HG02610 (cell line): ENCODE measurements at regions not wholly inside any gene's neighbourhood (a gene's known extent, or its start where the extent isn't known, plus 50 kb on each side); places are given as distances from the start of the nearest gene placed in this dataset.
"Not testable (repeated sequence)": the region's sequence is repeated elsewhere in the genome, so short reads cannot be mapped to it uniquely, and the experiment has no call there.

Experiments
- ATAC-seq: cut with Tn5 transposase; IDR thresholded peaks from one replicate; pipeline ENCODE4 v1.9.1; 2021; ENCODE audit warnings: mild to moderate bottlenecking, moderate library complexity; ENCODE audit not compliant: unreplicated experiment

DNA sequence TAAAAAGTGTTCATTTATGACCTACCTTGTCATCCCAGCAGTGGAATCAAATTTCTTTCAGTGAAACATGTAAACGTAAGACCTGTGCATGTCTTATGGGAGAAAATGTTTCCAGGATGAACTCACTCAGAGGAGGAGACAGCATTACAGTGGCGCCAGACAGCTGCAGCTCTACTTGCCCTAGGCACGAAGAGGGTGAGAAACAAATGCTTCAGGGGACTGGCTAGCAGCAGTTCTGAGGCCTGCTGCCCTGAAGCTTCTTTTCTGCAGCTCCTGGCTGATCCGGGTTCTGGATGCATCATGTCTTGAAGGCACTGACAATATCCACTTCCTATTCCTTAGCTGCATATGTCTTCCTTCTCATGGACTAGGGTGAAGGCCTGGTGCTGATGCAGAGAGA lies 120.2 kb downstream of the QRSL1 start:
- no peak for ATAC-seq

DNA sequence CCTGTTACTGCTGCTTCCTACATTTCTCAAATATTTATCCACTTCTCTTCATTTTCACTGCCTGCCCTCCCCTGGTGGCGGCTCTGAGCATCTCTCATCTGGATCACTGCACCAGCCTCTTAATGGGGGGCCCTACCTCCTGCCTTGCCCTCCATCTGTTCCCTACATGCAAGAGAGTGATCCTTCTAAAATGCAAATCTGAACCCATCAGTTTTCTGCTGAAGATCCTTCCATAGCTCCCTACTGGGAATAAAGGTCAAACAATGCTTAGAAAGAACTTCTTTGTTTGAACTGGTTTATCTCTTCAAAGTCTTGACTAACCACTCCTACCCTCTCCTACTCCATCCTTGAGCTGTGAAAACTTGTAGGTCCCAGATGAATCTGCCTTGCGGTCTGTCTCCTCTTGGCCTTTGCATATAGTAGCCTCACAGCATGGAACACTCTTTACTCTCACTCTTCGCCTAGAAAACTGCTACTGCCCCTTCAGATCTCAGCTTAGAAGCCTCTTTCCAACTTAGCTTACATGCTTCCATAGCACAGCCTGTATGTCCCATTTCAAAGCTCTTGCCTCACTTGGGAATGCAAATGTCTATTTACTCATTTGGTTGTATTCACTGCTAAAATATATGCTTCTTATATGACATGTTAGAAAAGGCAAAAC lies 119.3 kb downstream of the QRSL1 start:
- ATAC-seq, result no peak

DNA sequence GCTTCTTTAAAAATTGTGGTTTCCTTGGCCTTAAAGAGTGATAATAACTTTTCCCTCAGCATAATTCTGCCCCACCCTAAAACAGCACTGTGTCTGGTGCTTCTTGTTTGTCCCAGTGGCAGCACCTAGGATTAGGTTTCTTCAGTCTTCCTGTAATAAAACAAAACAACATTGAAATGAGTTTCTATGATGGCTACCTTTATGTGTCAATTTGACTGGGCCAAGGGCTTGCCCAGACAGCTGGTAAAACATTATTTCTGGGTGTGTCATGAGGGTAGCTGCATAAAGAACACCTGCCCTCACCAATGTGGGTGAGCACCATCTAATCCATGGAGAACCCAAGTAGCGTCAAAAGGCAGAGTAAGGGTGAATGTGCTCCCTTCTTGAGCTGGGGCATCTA lies 117.8 kb downstream of the QRSL1 start:
- no peak for ATAC-seq

DNA sequence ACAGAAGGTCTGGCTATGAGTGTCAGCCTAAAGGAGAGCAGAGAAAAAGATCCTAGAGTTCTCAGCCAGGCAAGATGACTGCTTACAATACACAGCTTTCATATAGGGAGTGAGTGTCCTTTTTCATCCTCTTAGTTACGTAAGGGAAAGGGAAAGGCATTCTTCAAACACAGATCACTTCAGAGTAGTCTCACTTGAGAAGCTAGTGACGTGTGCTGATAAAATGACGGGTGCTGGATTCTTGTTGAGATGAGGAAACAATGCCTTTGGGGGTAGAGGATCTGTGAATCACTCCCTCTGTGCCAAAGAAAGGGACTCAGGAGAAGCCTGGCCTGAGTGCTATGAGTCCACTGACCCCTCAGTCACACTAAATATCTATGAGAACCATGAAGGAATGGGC lies 117.3 kb downstream of the QRSL1 start:
- ATAC-seq, result no peak

DNA sequence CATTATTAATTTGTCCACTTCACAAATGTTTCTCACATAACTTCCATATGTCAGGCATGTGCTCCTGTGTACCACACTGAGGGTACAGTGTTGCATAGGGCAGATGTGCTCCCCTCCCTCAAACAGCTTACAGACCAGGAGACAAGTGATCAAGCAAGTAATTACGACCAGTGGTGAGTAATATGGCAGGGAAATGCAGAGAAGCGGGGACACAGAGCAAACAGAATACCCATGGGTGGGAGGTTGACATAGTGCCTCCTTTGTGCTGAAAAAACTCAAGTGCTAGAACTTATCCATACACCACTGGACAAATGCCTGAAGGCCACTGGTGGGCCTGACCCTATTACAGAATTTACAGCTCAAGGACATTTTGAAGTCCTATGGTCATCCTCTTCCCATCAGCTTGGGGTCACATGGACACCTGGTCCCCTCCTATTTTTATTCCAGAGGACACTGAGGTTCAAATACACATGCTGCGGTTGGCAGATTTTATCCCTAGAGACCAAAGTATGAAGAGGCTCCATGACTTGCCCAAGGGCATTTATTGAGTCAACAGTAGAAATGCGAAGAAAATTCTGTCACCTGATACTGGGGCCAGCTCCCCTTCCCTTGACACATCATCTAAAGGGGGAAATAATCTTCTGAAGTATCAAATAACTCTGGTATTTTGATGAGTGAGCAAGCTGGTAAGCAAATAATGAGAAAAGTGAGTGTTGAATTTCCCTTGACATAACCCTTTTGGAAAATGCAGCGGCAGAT lies 116.6 kb downstream of the QRSL1 start:
- no peak for ATAC-seq

DNA sequence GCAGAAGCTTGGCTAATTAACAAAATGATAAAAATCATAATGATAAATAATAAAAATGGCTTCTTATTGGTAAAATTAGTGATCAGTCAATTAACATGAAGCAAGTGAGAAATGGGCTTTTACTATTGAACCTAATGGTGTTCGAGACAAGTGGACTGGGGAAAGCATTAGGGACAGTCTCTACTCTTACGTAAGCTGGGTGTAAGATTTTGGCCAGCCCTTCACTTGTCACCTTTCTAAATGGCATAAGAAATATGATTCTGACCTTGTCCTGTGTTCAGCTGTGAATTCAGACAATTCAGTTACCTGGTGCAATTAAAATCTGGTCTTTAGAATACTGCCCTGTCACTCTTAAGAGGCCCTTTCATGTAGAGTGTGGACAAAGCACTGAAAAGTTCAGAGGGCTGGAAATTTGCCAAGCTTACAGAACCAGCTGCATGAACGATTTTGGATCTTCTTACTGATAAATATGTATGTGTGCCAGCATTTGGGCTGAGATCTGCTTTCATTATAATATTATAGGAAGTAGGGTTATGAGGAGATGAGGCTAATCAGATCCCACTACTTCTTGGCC lies 115.9 kb downstream of the QRSL1 start:
- ATAC-seq, result no peak

DNA sequence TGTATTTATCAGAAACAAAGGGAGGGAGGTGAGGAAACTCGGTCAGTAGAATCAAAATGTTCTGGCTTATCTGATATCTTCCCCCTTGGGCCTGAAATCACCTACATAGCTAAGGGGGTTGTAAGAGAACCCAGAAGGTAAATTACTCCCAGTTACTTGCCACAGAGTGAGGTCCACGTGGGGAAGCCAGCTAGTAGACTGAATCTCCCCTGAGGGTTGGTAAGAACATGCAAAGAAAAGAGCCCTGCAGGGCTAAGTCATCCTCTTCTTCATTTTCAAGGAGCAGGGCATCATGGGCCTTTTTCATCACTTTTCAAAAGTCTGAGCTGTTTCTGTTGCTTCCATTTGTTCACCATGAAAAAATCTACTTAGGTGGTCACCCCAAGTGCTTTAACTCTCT lies 115.4 kb downstream of the QRSL1 start:
- ATAC-seq, result no peak

DNA sequence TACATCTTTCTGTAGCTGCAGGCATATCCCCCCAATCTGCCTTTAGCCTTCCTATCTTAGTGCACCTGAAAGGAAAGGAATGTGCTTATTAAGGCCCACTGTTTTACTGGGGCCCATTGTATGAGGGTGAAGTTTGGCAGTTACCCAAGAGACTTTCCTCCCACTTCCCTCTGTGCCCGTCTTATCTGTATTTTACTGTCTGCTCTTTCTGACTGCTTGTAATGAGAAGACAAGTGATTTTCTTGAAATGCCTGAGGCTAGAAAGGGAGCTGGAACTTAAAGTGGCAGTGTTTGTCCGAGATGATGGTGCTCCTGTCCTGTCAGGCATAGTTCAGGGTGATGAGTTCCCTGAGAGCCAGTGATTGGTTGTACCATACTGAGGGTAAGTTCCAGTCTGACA lies 114.7 kb downstream of the QRSL1 start:
- not testable (repeated sequence) for ATAC-seq

DNA sequence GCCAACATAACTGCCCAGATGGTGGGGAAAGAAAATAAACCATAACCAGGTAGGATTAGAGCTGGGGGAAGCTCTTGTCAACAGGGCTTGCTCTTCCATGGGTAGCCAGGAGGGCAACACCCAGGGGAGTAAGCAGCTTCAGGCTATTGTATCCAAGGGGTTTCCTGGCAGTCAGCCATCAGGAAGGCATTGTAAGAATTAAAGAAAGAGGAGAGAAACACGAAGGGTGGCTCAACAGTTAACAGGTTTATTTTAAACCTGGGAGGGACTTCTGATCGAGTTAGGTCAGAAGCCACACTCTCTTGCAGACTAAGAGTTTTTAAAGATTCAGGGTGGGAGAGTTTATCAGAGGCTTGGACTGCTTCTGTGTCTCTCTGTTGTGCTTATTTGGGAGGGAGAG lies 114.2 kb downstream of the QRSL1 start:
- no peak for ATAC-seq

DNA sequence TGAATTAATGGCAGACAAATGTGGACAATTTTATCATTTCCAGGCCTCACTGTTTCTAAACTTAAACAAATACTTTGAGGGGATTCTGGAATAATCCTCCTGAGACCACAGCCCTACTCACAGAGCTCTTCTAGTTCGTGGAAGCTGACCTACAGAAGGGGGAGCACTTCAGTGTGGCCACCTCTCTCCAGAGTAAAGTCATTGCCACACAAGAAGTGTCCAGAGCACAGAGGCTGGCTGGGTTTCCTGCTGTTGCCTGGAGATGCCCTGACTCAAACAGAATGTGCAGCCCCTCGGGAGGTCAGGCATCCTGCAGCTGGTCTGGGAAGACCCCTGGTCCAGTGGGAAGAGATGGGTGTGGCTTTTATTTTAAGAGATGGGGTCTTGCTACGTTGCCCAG lies 110.9 kb downstream of the QRSL1 start:
- no peak for ATAC-seq

DNA sequence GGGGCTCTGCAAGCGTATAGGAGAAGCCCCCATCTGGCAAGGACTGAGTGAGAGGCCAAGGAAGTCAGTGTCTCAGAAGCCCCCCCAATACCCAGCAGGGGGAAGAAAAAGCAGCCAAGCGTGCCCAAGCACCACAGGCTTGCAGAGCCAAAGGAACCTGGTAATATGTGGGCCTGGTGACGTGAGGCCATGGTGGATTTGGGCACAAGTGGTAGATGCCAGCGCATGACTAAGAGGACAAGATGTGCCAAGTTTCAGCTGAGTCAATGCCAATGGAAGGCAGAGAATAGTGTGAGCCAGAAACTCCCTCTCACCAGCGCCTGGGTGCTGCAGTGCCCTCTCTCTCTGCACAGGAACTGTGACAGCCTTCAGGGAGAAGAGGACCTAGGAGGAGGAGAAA lies 110.0 kb downstream of the QRSL1 start:
- ATAC-seq, result no peak

DNA sequence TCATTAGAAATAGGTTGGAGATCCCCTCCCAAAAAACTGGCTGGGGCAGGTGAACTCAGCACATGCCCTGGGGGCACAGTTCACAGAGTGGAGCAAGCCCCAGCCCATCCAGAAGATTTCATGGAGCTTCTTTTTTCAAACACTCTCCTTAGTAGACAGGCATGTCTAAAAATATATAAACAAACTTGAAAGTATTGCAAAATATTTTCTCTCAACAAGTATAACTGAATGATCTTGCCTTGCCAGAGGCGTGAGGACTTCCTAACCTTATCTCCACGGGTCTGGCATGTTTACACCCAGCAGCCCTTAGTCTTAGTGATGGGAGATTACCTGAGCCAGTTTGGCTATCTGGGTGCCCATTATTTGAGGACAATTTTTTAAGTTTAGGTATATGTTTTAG lies 107.1 kb downstream of the QRSL1 start:
- ATAC-seq, result no peak

DNA sequence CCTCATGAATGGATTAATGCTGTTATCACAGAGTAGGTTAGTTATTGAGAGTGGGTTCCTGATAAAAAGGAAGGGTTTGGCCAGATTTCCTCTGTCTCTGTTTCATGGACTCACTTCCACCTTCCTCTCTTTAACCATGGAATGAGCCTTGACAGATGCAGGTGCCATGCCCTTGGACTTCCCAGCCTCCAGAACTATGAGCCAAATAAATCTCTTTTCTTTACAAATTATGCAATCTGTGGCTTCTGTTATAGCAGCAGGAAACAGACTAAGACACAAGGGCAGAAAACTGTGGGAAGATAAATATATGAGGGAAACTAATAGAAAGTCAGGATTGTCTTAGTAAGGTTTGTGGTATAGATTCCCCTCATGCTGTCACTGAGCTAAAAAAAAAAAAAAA lies 106.5 kb downstream of the QRSL1 start:
- no peak for ATAC-seq

DNA sequence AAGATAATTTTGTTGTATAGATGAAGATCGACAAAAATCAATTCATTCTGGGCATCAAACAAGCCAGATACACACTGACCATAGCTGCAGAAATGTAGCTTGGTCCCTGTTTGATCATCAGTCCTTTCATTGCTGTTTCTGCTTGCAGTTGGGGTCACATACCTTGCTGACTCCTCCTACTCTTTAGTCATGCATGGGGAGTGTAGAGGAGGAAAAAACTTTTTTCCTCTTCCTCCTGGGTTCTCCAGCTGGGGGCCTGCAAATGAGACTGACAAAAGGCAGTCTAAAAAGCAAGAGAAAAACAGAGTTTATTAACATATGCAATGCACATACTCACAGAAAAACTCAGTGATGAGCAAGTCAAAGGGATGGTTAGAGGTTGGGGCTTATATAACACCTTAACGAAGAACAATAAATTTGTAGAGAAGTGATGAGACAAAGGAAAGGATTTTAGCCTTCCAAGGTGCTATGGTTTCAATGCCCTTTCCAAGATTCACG lies 105.8 kb downstream of the QRSL1 start:
- no peak for ATAC-seq

DNA sequence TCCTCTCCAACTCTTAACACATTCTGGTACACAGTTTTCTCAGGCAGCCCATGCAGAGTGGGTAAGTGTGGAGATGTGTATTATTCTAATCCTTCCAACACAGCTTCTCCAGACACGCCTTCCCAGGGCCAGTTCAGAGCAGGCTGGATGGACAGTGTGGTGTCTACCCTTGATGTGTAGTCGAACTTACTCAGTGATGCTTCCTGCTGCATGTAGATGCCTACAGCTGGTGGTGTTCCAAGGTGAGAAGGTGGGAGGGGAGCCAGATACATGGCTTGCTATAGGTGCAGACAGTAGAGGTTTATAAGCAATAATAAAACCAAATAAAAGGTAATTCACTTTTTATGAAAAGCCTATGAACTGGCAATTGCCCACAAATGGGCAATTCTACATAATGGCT lies 104.0 kb downstream of the QRSL1 start:
- ATAC-seq, result no peak

DNA sequence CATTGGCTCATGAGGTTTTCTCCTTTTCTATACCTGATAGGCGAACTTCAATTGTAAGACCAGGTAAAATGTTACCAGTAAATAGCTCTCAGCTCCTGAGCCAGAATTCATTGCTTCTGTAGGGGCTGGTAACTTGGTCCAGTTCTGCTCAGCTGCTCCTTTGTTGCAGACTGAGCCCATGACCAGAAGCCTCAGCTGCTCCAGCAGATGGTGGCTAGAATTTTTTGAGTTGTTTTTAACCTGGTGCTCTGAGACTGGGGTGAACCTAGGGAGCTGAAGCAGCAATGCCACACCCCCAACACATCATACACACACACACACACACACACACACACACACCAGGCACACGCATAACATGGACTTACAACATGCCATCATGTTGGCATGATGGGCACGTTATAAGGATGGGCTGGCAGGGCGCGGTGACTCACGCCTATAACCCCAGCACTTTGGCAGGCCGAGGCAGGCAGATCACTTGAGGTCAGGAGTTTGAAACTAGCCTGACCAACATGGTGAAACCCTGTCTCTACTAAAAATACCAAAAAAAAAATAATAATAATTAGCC lies 103.1 kb downstream of the QRSL1 start:
- no peak for ATAC-seq

DNA sequence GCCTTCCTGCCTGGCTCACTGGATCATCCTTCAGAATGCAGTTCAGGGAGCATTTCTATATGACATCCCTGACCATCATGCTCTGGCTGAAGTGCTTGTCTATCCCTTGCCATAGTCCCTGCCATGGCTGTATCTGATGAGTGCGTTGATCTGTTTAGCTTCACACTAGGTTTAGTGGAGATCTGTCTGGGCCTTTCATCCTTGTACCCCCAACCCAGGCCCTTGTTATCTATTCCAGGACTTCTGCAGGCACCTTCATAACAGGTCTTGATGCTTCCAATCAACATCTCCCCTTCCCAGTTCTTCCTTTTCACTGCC lies 102.4 kb downstream of the QRSL1 start:
- ATAC-seq, result no peak

DNA sequence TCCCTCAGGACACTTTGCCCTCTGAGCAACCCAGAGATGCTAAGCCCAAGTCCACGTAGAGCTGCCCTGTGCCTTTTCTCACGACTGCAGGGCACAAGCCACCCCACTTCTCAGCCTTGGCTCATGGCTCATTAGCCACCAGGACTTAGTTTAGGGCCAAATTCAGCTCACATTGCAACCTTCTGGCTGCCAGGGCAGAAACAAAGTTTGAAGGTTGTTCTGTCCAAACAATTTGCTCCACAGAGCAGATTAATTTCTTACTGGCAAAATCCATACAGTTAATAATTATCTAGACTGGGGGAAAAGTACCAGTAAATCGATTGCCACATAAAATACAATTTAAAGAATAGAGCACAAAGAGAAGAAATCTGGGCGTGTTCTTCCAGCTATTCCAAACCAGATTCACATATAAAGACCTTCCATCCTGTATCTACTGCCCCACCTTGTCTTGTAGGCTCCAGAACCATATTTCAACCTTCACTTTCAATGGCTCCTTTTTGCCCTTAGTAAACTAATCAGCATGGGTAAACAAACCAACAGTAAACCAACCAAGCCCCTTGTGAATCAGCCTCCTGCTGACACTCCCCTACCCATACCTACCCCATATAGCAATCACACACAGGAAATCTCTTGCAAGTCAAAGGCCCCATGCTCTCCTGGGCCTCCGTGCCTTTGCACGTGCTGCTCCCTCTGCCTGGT lies 101.9 kb downstream of the QRSL1 start:
- no peak for ATAC-seq

DNA sequence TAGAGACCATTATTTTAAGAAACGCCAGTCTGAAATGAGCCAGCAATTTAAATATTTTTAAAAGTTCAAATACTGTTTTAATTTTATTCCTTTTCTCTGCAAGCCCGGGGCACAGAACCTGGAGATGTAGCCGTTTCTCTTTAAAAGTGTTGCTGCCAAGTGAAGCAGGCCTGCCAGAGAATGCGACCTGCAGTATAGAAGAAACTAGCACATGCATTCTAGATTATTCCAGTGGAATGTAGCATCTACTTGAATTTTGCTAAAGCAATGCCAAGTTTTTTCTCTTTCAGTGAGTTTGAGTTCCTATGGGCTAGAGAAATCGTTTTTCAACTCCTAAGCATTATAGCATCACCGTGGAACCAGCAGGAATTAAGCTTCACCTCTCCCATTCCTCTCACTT lies 101.3 kb downstream of the QRSL1 start:
- ATAC-seq, result no peak

DNA sequence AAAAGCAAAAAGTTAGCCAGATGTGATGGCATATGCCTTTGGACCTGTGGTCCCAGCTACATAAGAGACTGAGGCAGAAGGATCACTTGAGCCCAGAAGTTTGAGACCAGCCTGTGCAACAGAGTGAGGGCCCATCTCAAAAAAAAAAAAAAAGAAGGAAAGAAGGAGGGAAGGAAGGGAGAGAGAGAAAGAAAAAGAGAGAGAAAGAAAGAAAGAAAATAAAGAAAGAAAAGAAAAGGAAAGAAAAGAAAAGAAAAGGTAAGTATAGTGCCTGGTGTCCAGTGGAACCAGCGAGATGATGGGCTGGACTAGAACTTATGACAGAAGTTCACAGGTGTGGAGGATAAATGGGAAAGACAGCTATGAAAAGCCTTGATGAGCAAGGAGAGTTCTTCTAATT lies 100.9 kb downstream of the QRSL1 start:
- ATAC-seq, result no peak

DNA sequence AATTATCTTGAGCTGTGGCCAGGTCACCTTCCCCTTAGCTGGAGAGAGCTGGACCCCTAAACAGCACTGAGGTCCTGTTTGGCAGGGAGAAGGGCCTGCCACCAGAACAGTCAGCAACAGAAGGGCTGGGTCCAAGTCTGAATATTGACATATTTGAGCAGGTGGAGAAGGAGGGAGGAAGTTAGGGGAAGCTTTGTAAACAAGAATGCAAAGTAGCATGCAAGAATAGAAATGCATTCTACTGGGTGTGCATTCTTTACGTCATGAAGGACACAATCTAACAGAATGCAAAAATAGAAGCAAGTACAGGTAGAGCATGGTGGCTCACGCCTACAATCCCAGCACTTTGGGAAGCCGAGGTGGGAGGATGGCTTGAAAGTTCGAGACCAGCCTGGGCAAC lies 100.5 kb downstream of the QRSL1 start:
- ATAC-seq, result no peak
